ENCODE measurements at regions not wholly inside any gene's neighbourhood (a gene's known extent, or its start where the extent isn't known, plus 50 kb on each side); places are given as distances from the start of the nearest gene placed in this dataset.

DNA sequence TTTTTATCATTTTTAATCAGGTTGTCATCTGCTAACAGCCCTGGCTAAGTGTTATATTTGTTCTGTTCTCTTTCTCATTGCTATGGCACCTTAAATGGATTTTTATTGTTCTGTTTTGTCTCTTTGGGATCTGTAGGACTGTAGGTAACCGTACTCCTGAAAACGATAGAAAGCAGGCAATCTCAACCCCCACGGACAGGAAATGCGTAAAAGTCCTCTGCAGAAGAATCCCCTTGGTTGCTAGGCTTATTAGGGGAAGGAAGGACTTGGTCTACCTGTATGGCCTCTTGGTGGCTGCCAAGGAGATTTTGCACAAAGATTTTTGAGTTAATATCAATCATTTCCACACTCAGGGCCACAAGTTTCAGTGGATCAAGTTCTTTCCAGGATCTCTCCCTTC lies 571.9 kb upstream of the ZNF385D start:
- no peak for TF ChIP-seq CTCF (IDR thresholded peaks at IDR 0.05 in 2 of 3, conservative IDR thresholded peaks at IDR 0.05 in 1 of 3; ENCODE audit: insufficient read depth in 2 of 3, low read depth in 1 of 3, low read length in 3 of 3)
- no peak for TF ChIP-seq ZBTB49 (CRISPR knock-in tag; IDR thresholded peaks at IDR 0.05; ENCODE audit: borderline replicate concordance)
- no peak for TF ChIP-seq EP300 (IDR thresholded peaks at IDR 0.05; ENCODE audit: low read length)
- TF ChIP-seq SIN3A (IDR thresholded peaks at IDR 0.05; ENCODE audit: borderline replicate concordance in 2 of 2, control insufficient read depth in 1 of 2, low read depth in 2 of 2, low read length in 2 of 2), result no peak
- TF ChIP-seq EGR1 (conservative IDR thresholded peaks at IDR 0.05), result no peak
- TF ChIP-seq DNMT1 (IDR thresholded peaks at IDR 0.05), result no peak
- TF ChIP-seq HSF4 (CRISPR knock-in tag; IDR thresholded peaks at IDR 0.05; ENCODE audit: borderline replicate concordance), result no peak
- TF ChIP-seq, protein P1, sequence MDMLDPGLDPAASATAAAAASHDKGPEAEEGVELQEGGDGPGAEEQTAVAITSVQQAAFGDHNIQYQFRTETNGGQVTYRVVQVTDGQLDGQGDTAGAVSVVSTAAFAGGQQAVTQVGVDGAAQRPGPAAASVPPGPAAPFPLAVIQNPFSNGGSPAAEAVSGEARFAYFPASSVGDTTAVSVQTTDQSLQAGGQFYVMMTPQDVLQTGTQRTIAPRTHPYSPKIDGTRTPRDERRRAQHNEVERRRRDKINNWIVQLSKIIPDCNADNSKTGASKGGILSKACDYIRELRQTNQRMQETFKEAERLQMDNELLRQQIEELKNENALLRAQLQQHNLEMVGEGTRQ (CRISPR knock-in tag; IDR thresholded peaks at IDR 0.05), result no peak
- TF ChIP-seq EZH2 (IDR thresholded peaks at IDR 0.05; ENCODE audit: borderline replicate concordance, low read depth, low read length), result no peak
- TF ChIP-seq NR2C2 (CRISPR knock-in tag; IDR thresholded peaks at IDR 0.05), result no peak
- TF ChIP-seq NR2C2 (tag; IDR thresholded peaks at IDR 0.05), result no peak
